Transverse colon (tissue), 4 donors: ENCODE measurements at regions not wholly inside any gene's neighbourhood (a gene's known extent, or its start where the extent isn't known, plus 50 kb on each side); places are given as distances from the start of the nearest gene placed in this dataset.

ENCODE experiments used
- EP300 ChIP-seq: sonication (generic); formaldehyde crosslinking; IDR thresholded peaks from one replicate; pipeline ENCODE4 v1.6.1; 2017; ENCODE audit warnings: antibody characterized with exemption, low read depth
- POLR2A ChIP-seq: fragments of 450-650 bp; IDR thresholded peaks from one replicate; pipeline ENCODE4 v1.6.1; 2016; ENCODE audit warnings: antibody characterized with exemption, mild to moderate bottlenecking, moderate library complexity
- POLR2AphosphoS5 ChIP-seq, 3 donors: sonication (generic); formaldehyde crosslinking; IDR thresholded peaks; one replicate each; pipeline ENCODE4 v1.6.1; 2016; ENCODE audit warnings: antibody characterized with exemption in 3 of 3
- TF ChIP-seq, protein P1 (sequence below), 5 experiments: fragments of 200-600 bp in 3 of 5; fragments of 450-650 bp in 2 of 5; sonication (generic) in 3 of 5; IDR thresholded peaks; 1 replicate in 2 of 5; 2 replicates in 3 of 5; pipeline ENCODE4 v1.5.1; 2016 to 2017; ENCODE audit warnings: antibody characterized with exemption in 5 of 5, inconsistent platforms in 3 of 5, mild to moderate bottlenecking in 2 of 5, moderate library complexity in 1 of 5

DNA sequence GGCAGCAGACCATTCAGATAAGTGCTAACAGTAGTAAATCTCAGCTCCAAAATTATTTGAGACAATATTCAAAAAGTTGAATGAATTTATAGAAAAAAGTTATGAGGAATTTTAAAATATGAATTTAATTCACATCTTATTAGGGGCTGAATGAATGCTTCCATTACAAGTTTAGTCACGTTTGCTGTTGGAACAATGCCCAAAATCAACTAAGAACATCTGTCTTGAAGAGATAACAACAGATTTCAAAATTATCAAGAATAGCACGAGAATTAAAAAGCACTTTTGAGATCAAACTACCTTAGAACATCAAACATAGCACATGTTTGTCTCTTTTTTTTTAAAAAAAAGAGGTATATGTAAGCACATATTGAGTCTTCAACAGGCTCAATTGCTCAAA is 115.4 kb upstream of the PPFIA2 start:
- TF ChIP-seq POLR2A (no peak), POLR2AphosphoS5 (IDR thresholded peaks at IDR 0.05) (no peak), EP300 (no peak)
- TF ChIP-seq, protein P1, sequence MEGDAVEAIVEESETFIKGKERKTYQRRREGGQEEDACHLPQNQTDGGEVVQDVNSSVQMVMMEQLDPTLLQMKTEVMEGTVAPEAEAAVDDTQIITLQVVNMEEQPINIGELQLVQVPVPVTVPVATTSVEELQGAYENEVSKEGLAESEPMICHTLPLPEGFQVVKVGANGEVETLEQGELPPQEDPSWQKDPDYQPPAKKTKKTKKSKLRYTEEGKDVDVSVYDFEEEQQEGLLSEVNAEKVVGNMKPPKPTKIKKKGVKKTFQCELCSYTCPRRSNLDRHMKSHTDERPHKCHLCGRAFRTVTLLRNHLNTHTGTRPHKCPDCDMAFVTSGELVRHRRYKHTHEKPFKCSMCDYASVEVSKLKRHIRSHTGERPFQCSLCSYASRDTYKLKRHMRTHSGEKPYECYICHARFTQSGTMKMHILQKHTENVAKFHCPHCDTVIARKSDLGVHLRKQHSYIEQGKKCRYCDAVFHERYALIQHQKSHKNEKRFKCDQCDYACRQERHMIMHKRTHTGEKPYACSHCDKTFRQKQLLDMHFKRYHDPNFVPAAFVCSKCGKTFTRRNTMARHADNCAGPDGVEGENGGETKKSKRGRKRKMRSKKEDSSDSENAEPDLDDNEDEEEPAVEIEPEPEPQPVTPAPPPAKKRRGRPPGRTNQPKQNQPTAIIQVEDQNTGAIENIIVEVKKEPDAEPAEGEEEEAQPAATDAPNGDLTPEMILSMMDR (IDR thresholded peaks at IDR 0.05), result no peak
